Spleen (tissue), 11 donors: ENCODE measurements at regions not wholly inside any gene's neighbourhood (a gene's known extent, or its start where the extent isn't known, plus 50 kb on each side); places are given as distances from the start of the nearest gene placed in this dataset.

Source experiments
- DNase-seq: peaks from one replicate; pipeline ENCODE4 v3.0.0-alpha.2; 2020
- H3K27ac ChIP-seq, 8 donors: fragments of 200-600 bp; sonication (generic) in 7 of 8; 1 replicate in 4 of 8; 2 replicates in 4 of 8; pipeline versions ENCODE4 v1.5.0 to v1.8.0; 2016 to 2021; ENCODE audit warnings: inconsistent platforms in 4 of 8, mild to moderate bottlenecking in 4 of 8, moderate library complexity in 1 of 8
- H3K27me3 ChIP-seq, 7 donors: fragments of 200-600 bp; sonication (generic) in 6 of 7; replicated peaks in 1 of 7; 1 replicate in 4 of 7; 2 replicates in 3 of 7; pipeline versions ENCODE4 v1.5.0 to v1.8.0; 2016 to 2021; ENCODE audit warnings: inconsistent platforms in 3 of 7, mild to moderate bottlenecking in 1 of 7
- H3K36me3 ChIP-seq, 6 donors: fragments of 200-600 bp; sonication (generic) in 5 of 6; 1 replicate in 4 of 6; 2 replicates in 2 of 6; pipeline versions ENCODE4 v1.5.0 to v1.8.0; 2016 to 2021; ENCODE audit warnings: inconsistent platforms in 2 of 6
- H3K4me1 ChIP-seq, 6 donors: fragments of 200-600 bp; sonication (generic) in 5 of 6; 1 replicate in 3 of 6; 2 replicates in 3 of 6; pipeline versions ENCODE4 v1.5.0 to v1.8.0; 2016 to 2021; ENCODE audit warnings: inconsistent platforms in 3 of 6
- H3K4me3 ChIP-seq, 8 donors: fragments of 200-600 bp; sonication (generic) in 7 of 8; 1 replicate in 4 of 8; 2 replicates in 4 of 8; pipeline versions ENCODE4 v1.5.0 to v1.8.0; 2016 to 2021; ENCODE audit warnings: inconsistent platforms in 4 of 8, mild to moderate bottlenecking in 4 of 8, moderate library complexity in 2 of 8
- H3K9me3 ChIP-seq, 8 donors: fragments of 200-600 bp; sonication (generic) in 7 of 8; 1 replicate in 4 of 8; 2 replicates in 4 of 8; pipeline versions ENCODE4 v1.5.0 to v1.8.0; 2016 to 2021; ENCODE audit warnings: inconsistent platforms in 4 of 8
- POLR2A ChIP-seq, 3 donors: fragments of 450-650 bp; IDR thresholded peaks; one replicate each; pipeline ENCODE4 v1.5.1; 2017; ENCODE audit warnings: antibody characterized with exemption in 3 of 3, mild to moderate bottlenecking in 1 of 3
- POLR2AphosphoS5 ChIP-seq, 3 donors: sonication (generic); formaldehyde crosslinking; IDR thresholded peaks; one replicate each; pipeline ENCODE4 v1.5.1; 2017; ENCODE audit warnings: antibody characterized with exemption in 3 of 3
- WGBS, 5 donors: extraction: QIAGEN DNeasy Blood & Tissue Kit in 3 of 5; methylation state at CpG; one replicate each; pipeline versions ENCODE4 v1.1.5 to v1.1.7; 2013 to 2018; 5-methylcytosine and 5-hydroxymethylcytosine counted together
- intact Hi-C: fragments of 100-400 bp; cut with DNase I; formaldehyde crosslinking; loops from one replicate; pipeline ENCODE4 v1.15.0; 2023; ENCODE audit warnings: low total_unique reads
- TF ChIP-seq, protein P1 (sequence below), 11 experiments: fragments of 200-600 bp in 7 of 11; fragments of 450-650 bp in 4 of 11; sonication (generic) in 4 of 11; IDR thresholded peaks in 8 of 11; conservative IDR thresholded peaks in 3 of 11; 1 replicate in 7 of 11; 2 replicates in 4 of 11; pipeline versions ENCODE4 v1.4.0 to v1.8.0; 2016 to 2021; ENCODE audit warnings: antibody characterized with exemption in 11 of 11, inconsistent platforms in 4 of 11, mild to moderate bottlenecking in 1 of 11
- donor health status: healthy with polysubstance abuse.
- donor health status: DM: no; HTN: no; CAD: no; lungs with moderate emphysema.
- donor health status: DM: no; HTN: no; CAD: no.
- donor health status: Bipolar disorder and iron deficiency.
- donor health status: healthy.
- donor health status: DM: no; HTN: no; CAD: no.
- donor health status: DM: yes; HTN: yes; CAD: no.

GRCh38 chr6:139581485-139581865 lies 207.0 kb upstream of the CITED2 start:
- no peaks in the 10 kb centered on the region for H3K4me1 ChIP-seq
- no peaks in the 10 kb centered on the region for H3K27me3 ChIP-seq
- DNase-seq: no peak
- intact Hi-C loops: no loop called here
- no peaks in the 10 kb centered on the region for H3K36me3 ChIP-seq
- H3K9me3 ChIP-seq: no peaks in the 10 kb centered on the region
- no peak overlapping the region for H3K27ac ChIP-seq
- H3K4me3 ChIP-seq: no peak overlapping the region
- TF ChIP-seq POLR2A (IDR thresholded peaks at IDR 0.05) (no peak), POLR2AphosphoS5 (IDR thresholded peaks at IDR 0.05) (no peak)
- TF ChIP-seq, protein P1, sequence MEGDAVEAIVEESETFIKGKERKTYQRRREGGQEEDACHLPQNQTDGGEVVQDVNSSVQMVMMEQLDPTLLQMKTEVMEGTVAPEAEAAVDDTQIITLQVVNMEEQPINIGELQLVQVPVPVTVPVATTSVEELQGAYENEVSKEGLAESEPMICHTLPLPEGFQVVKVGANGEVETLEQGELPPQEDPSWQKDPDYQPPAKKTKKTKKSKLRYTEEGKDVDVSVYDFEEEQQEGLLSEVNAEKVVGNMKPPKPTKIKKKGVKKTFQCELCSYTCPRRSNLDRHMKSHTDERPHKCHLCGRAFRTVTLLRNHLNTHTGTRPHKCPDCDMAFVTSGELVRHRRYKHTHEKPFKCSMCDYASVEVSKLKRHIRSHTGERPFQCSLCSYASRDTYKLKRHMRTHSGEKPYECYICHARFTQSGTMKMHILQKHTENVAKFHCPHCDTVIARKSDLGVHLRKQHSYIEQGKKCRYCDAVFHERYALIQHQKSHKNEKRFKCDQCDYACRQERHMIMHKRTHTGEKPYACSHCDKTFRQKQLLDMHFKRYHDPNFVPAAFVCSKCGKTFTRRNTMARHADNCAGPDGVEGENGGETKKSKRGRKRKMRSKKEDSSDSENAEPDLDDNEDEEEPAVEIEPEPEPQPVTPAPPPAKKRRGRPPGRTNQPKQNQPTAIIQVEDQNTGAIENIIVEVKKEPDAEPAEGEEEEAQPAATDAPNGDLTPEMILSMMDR (IDR thresholded peaks at IDR 0.05 in 8 of 11, conservative IDR thresholded peaks at IDR 0.05 in 3 of 11): no peak

GRCh38 chr6:139580592-139581484 lies 206.4 kb upstream of the CITED2 start:
- no peaks in the 10 kb centered on the region for H3K27me3 ChIP-seq
- H3K4me1 ChIP-seq: no peaks in the 10 kb centered on the region
- no peak for TF ChIP-seq POLR2A (IDR thresholded peaks at IDR 0.05)
- TF ChIP-seq, protein P1 (IDR thresholded peaks at IDR 0.05 in 8 of 11, conservative IDR thresholded peaks at IDR 0.05 in 3 of 11): no peak
- no peak for TF ChIP-seq POLR2AphosphoS5 (IDR thresholded peaks at IDR 0.05)
- 80 to 83% (median 82%) methylated on average over 9 of the region's 9 CpGs for WGBS, 5 donors
- intact Hi-C loops: no loop called here
- H3K9me3 ChIP-seq: no peaks in the 10 kb centered on the region
- no peak overlapping the region for H3K27ac ChIP-seq
- no peak for DNase-seq
- no peaks in the 10 kb centered on the region for H3K36me3 ChIP-seq
- no peak overlapping the region for H3K4me3 ChIP-seq

GRCh38 chr6:139577763-139578604 lies 203.5 kb upstream of the CITED2 start:
- Histone ChIP-seq H3K4me3 (no peak overlapping the region), H3K9me3 (peaks cover 0 to 4% (median 0%) of the 10 kb centered on the region in 8 donors), H3K27me3 (no peaks in the 10 kb centered on the region), H3K27ac (no peak overlapping the region), H3K36me3 (no peaks in the 10 kb centered on the region), H3K4me1 (no peaks in the 10 kb centered on the region)
- TF ChIP-seq, protein P1 (IDR thresholded peaks at IDR 0.05 in 8 of 11, conservative IDR thresholded peaks at IDR 0.05 in 3 of 11): no peak
- TF ChIP-seq POLR2A (IDR thresholded peaks at IDR 0.05) (no peak), POLR2AphosphoS5 (IDR thresholded peaks at IDR 0.05) (no peak)
- DNase-seq: no peak
- intact Hi-C loops: no loop called here
- 68 to 80% (median 74%) methylated on average over 7 of the region's 7 CpGs for WGBS, 5 donors
